Smooth muscle cell (in vitro differentiated cells): ENCODE measurements at regions not wholly inside any gene's neighbourhood (a gene's known extent, or its start where the extent isn't known, plus 50 kb on each side); places are given as distances from the start of the nearest gene placed in this dataset.

ENCODE experiments used
- DNase-seq: peaks from one replicate; lab custom pipeline; 2025; ENCODE audit not compliant: unreplicated experiment; lab: John Stamatoyannopoulos, UW
- H2AFZ ChIP-seq: fragments of 200-600 bp; sonication (generic); 2 replicates; pipeline ENCODE4 v1.6.0; 2016; ENCODE audit warnings: antibody characterized with exemption, low read depth, mild to moderate bottlenecking
- H3F3A ChIP-seq: fragments of 200-600 bp; sonication (generic); 2 replicates; pipeline ENCODE4 v1.6.0; 2017; ENCODE audit warnings: antibody characterized with exemption, low read depth
- H3K27ac ChIP-seq: fragments of 200-600 bp; sonication (generic); 2 replicates; pipeline ENCODE4 v1.5.1; 2016; ENCODE audit warnings: low read depth, mild to moderate bottlenecking
- H3K27me3 ChIP-seq: fragments of 200-600 bp; sonication (generic); 2 replicates; pipeline ENCODE4 v1.6.1; 2016; ENCODE audit warnings: low read depth, mild to moderate bottlenecking
- H3K36me3 ChIP-seq: fragments of 200-600 bp; sonication (generic); 2 replicates; pipeline ENCODE4 v1.5.1; 2016; ENCODE audit warnings: low read depth
- H3K4me1 ChIP-seq: fragments of 200-600 bp; sonication (generic); 2 replicates; pipeline ENCODE4 v1.5.1; 2016; ENCODE audit warnings: low read depth
- H3K4me2 ChIP-seq: fragments of 200-600 bp; sonication (generic); 2 replicates; pipeline ENCODE4 v1.6.0; 2016; ENCODE audit warnings: mild to moderate bottlenecking
- H3K4me3 ChIP-seq: fragments of 200-600 bp; sonication (generic); 2 replicates; pipeline ENCODE4 v1.5.1; 2016; ENCODE audit warnings: mild to moderate bottlenecking
- H3K79me2 ChIP-seq: fragments of 200-600 bp; sonication (generic); 2 replicates; pipeline ENCODE4 v1.6.0; 2016; ENCODE audit warnings: low read depth, mild to moderate bottlenecking
- H3K9ac ChIP-seq: fragments of 200-600 bp; sonication (generic); 2 replicates; pipeline ENCODE4 v1.6.0; 2016; ENCODE audit warnings: low read depth
- H3K9me3 ChIP-seq: fragments of 200-600 bp; sonication (generic); replicated peaks from 2 replicates; pipeline ENCODE4 v1.5.1; 2016; ENCODE audit warnings: low read depth
- H4K20me1 ChIP-seq: fragments of 200-600 bp; sonication (generic); 2 replicates; pipeline ENCODE4 v1.6.0; 2016; ENCODE audit warnings: low read depth
- CTCF ChIP-seq: fragments of 200-600 bp; sonication (generic); IDR thresholded peaks from 2 replicates; pipeline ENCODE4 v1.5.1; 2017; ENCODE audit warnings: borderline replicate concordance, mild to moderate bottlenecking, antibody characterized with exemption; ENCODE audit not compliant: insufficient read depth, poor library complexity, severe bottlenecking
- WGBS: methylation state at CpG from one replicate; pipeline ENCODE4 v1.1.7; 2016; ENCODE audit warnings: low lambda C conversion rate; 5-methylcytosine and 5-hydroxymethylcytosine counted together

GRCh38 chr10:113495553-113495952 is 57.3 kb upstream of the HABP2 start:
- Histone ChIP-seq H3K27me3 (peaks cover under 1% of the 10 kb centered on the region), H3K4me1 (no peaks in the 10 kb centered on the region), H3K9me3 (no peaks in the 10 kb centered on the region), H3K4me3 (no peak overlapping the region), H3K36me3 (no peaks in the 10 kb centered on the region), H4K20me1 (no peaks in the 10 kb centered on the region), H3K9ac (no peak overlapping the region), H3K4me2 (no peak overlapping the region), H3K79me2 (no peaks in the 10 kb centered on the region), H2AFZ (no peak overlapping the region), H3K27ac (no peak overlapping the region), H3F3A (no peaks in the 10 kb centered on the region)
- 92% methylated on average over 8 of the region's 8 CpGs for WGBS
- DNase-seq = no peak
- no peak for TF ChIP-seq CTCF

- Histone ChIP-seq H3K4me2 (no peak overlapping the region), H3K4me1 (no peaks in the 10 kb centered on the region), H3K27me3 (no peaks in the 10 kb centered on the region), H3K79me2 (no peaks in the 10 kb centered on the region), H2AFZ (no peak overlapping the region), H4K20me1 (no peaks in the 10 kb centered on the region), H3K4me3 (no peak overlapping the region), H3F3A (no peaks in the 10 kb centered on the region), H3K9ac (no peak overlapping the region), H3K27ac (no peak overlapping the region), H3K9me3 (no peaks in the 10 kb centered on the region), H3K36me3 (no peaks in the 10 kb centered on the region)
- no peak for TF ChIP-seq CTCF
- no peak for DNase-seq
- 93% methylated on average over 20 of the region's 20 CpGs for WGBS
Observed at GRCh38 chr10:113496111-113497109, 56.4 kb upstream of the HABP2 start.

- H2AFZ ChIP-seq = no peak overlapping the region
- H3K4me1 ChIP-seq = no peaks in the 10 kb centered on the region
- 82% methylated on average over 8 of the region's 8 CpGs for WGBS
Observed at GRCh38 chr10:113497198-113497597, 55.7 kb upstream of the HABP2 start.

More at GRCh38 chr10:113497198-113497597, 55.7 kb upstream of the HABP2 start:
- no peak overlapping the region for H3K4me2 ChIP-seq
- no peaks in the 10 kb centered on the region for H3K36me3 ChIP-seq
- H3K27me3 ChIP-seq = no peaks in the 10 kb centered on the region
- H3K9ac ChIP-seq = no peak overlapping the region
- no peaks in the 10 kb centered on the region for H3K79me2 ChIP-seq
- H4K20me1 ChIP-seq = no peaks in the 10 kb centered on the region
- no peak for TF ChIP-seq CTCF
- H3K9me3 ChIP-seq = no peaks in the 10 kb centered on the region
- no peak overlapping the region for H3K27ac ChIP-seq
- no peak for DNase-seq
- no peak overlapping the region for H3K4me3 ChIP-seq
- H3F3A ChIP-seq = no peaks in the 10 kb centered on the region
